ENCODE measurements at regions not wholly inside any gene's neighbourhood (a gene's known extent, or its start where the extent isn't known, plus 50 kb on each side); places are given as distances from the start of the nearest gene placed in this dataset.

- TF ChIP-seq POLR2AphosphoS5 (IDR thresholded peaks at IDR 0.05; ENCODE audit: low read depth, low read length) (no peak), POLR2A (IDR thresholded peaks at IDR 0.05; ENCODE audit: low read depth, low read length) (no peak), TAF1 (IDR thresholded peaks at IDR 0.05; ENCODE audit: borderline replicate concordance, low read depth, low read length) (no peak)
Measured at GRCh38 chr4:144310535-144310934, 170.0 kb upstream of the GYPA start.

Data from GM12892 (cell line).